Tibial nerve (tissue), 4 donors: ENCODE measurements at regions not wholly inside any gene's neighbourhood (a gene's known extent, or its start where the extent isn't known, plus 50 kb on each side); places are given as distances from the start of the nearest gene placed in this dataset.

ENCODE experiments used
- DNase-seq, 2 donors: peaks; one replicate each; pipeline ENCODE4 v3.0.0-alpha.2; 2019; ENCODE audit warnings: low spot score in 2 of 2
- H3K27ac ChIP-seq, 4 donors: fragments of 200-600 bp; sonication (generic) in 3 of 4; one replicate each; pipeline ENCODE4 v1.5.1; 2017 to 2019; ENCODE audit warnings: mild to moderate bottlenecking in 1 of 4
- H3K27me3 ChIP-seq, 2 donors: fragments of 200-600 bp; sonication (generic) in 1 of 2; one replicate each; pipeline versions ENCODE4 v1.5.1 to v1.6.0; 2017 to 2019
- H3K36me3 ChIP-seq, 3 donors: fragments of 200-600 bp; sonication (generic); one replicate each; pipeline ENCODE4 v1.5.1; 2018 to 2019
- H3K4me1 ChIP-seq, 4 donors: fragments of 200-600 bp; sonication (generic) in 3 of 4; one replicate each; pipeline ENCODE4 v1.5.1; 2017 to 2019
- H3K4me3 ChIP-seq, 4 donors: fragments of 200-600 bp; sonication (generic) in 3 of 4; one replicate each; pipeline ENCODE4 v1.5.1; 2017 to 2019; ENCODE audit warnings: mild to moderate bottlenecking in 1 of 4, moderate library complexity in 1 of 4
- H3K9me3 ChIP-seq, 4 donors: fragments of 200-600 bp; sonication (generic) in 3 of 4; one replicate each; pipeline ENCODE4 v1.5.1; 2017 to 2019
- EP300 ChIP-seq, 2 donors: sonication (generic); formaldehyde crosslinking; IDR thresholded peaks; one replicate each; pipeline ENCODE4 v1.6.1; 2017; ENCODE audit warnings: antibody characterized with exemption in 2 of 2, mild to moderate bottlenecking in 1 of 2
- POLR2A ChIP-seq, 2 donors: fragments of 450-650 bp; IDR thresholded peaks; one replicate each; pipeline ENCODE4 v1.6.1; 2017; ENCODE audit warnings: antibody characterized with exemption in 2 of 2, mild to moderate bottlenecking in 2 of 2, moderate library complexity in 2 of 2
- WGBS, 2 donors: methylation state at CpG; one replicate each; pipeline ENCODE4 v1.1.5; 2018; 5-methylcytosine and 5-hydroxymethylcytosine counted together
- TF ChIP-seq, protein P1 (sequence below), 5 experiments: fragments of 200-600 bp in 3 of 5; fragments of 450-650 bp in 2 of 5; sonication (generic) in 3 of 5; IDR thresholded peaks; one replicate each; pipeline ENCODE4 v1.5.1; 2016 to 2019; ENCODE audit warnings: antibody characterized with exemption in 5 of 5, mild to moderate bottlenecking in 3 of 5, moderate library complexity in 2 of 5

DNA sequence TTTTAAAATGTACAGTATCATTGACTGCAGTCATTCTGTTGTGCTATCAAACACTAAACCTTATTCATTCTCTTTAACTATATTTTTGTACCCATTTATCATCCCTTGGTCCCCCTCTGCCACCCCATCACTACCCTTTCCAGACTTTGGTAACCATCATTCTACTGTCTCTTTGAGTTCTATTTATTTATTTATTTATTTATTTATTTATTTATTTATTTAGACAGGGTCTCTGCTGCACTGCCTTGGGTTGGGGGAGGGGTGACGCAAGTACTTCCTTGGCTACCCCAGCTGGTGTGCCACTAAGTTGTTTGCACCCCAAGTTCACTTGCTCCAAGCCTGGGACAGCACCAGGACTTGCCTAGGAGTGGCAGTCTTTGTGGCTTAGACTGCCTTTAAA, 427.8 kb upstream of the NOVA1 start:
- Histone ChIP-seq H3K4me1 (no peaks in the 10 kb centered on the region), H3K27ac (no peak overlapping the region), H3K36me3 (no peaks in the 10 kb centered on the region), H3K27me3 (no peaks in the 10 kb centered on the region), H3K4me3 (no peak overlapping the region), H3K9me3 (no peaks in the 10 kb centered on the region)
- TF ChIP-seq, protein P1, sequence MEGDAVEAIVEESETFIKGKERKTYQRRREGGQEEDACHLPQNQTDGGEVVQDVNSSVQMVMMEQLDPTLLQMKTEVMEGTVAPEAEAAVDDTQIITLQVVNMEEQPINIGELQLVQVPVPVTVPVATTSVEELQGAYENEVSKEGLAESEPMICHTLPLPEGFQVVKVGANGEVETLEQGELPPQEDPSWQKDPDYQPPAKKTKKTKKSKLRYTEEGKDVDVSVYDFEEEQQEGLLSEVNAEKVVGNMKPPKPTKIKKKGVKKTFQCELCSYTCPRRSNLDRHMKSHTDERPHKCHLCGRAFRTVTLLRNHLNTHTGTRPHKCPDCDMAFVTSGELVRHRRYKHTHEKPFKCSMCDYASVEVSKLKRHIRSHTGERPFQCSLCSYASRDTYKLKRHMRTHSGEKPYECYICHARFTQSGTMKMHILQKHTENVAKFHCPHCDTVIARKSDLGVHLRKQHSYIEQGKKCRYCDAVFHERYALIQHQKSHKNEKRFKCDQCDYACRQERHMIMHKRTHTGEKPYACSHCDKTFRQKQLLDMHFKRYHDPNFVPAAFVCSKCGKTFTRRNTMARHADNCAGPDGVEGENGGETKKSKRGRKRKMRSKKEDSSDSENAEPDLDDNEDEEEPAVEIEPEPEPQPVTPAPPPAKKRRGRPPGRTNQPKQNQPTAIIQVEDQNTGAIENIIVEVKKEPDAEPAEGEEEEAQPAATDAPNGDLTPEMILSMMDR (IDR thresholded peaks at IDR 0.05) = no peak
- DNase-seq = no peak
- 100% methylated on average over 1 of the region's 1 CpG for WGBS, 2 donors

- Histone ChIP-seq H3K4me1 (no peaks in the 10 kb centered on the region), H3K4me3 (no peak overlapping the region), H3K9me3 (no peaks in the 10 kb centered on the region), H3K36me3 (no peaks in the 10 kb centered on the region), H3K27me3 (no peaks in the 10 kb centered on the region), H3K27ac (no peak overlapping the region)
- WGBS, 2 donors = 55 to 73% methylated on average over 3 of the region's 3 CpGs
- TF ChIP-seq POLR2A (IDR thresholded peaks at IDR 0.05) = no peak
- TF ChIP-seq, protein P1 (IDR thresholded peaks at IDR 0.05) = no peak
- TF ChIP-seq EP300 (IDR thresholded peaks at IDR 0.05) = no peak
- DNase-seq = no peak
Observed at GRCh38 chr14:27026097-27026496, 428.3 kb upstream of the NOVA1 start.

- H3K4me1 ChIP-seq = peaks cover 0 to 8% (median 0%) of the 10 kb centered on the region in 4 donors
- H3K4me3 ChIP-seq = no peak overlapping the region
- no peaks in the 10 kb centered on the region for H3K9me3 ChIP-seq
- H3K36me3 ChIP-seq = no peaks in the 10 kb centered on the region
- H3K27me3 ChIP-seq = no peaks in the 10 kb centered on the region
- no peak overlapping the region for H3K27ac ChIP-seq
- no peak for DNase-seq
- WGBS, 2 donors = 63 to 69% methylated on average over 2 of the region's 2 CpGs
- TF ChIP-seq EP300 (IDR thresholded peaks at IDR 0.05) = no peak
- no peak for TF ChIP-seq POLR2A (IDR thresholded peaks at IDR 0.05)
- TF ChIP-seq, protein P1 (IDR thresholded peaks at IDR 0.05) = no peak
Observed at GRCh38 chr14:27040552-27040951, 442.7 kb upstream of the NOVA1 start.

- Histone ChIP-seq H3K36me3 (no peaks in the 10 kb centered on the region), H3K4me1 (no peaks in the 10 kb centered on the region), H3K4me3 (no peak overlapping the region), H3K27ac (no peak overlapping the region), H3K9me3 (peaks cover 0 to 4% (median 0%) of the 10 kb centered on the region in 4 donors), H3K27me3 (no peaks in the 10 kb centered on the region)
- no peak for DNase-seq
- TF ChIP-seq EP300 (IDR thresholded peaks at IDR 0.05) = no peak
- TF ChIP-seq POLR2A (IDR thresholded peaks at IDR 0.05) = no peak
- TF ChIP-seq, protein P1 (IDR thresholded peaks at IDR 0.05) = no peak
- WGBS, 2 donors = 64 to 74% methylated on average over 3 of the region's 3 CpGs
Observed at GRCh38 chr14:27049701-27050100, 451.9 kb upstream of the NOVA1 start.

DNA sequence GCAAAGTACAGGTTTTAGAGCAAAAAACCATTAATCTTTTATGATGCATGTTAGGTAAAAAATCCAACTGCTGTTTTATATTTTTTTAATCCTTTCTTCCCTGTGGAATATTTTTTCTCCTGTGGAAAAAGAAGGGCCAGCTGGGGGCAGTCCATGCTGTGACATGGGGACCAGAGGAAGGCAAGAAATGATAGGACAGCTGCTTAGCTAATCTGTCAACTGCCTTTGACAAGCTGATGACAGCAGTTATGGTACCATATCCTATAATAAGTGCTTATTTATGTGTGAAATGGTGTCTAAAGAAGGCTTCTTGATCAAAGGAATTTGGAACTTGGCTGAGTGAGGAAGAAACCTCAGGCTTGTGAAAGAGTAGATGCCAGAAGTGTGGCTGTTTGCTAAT, 452.4 kb upstream of the NOVA1 start:
- no peak for DNase-seq
- TF ChIP-seq EP300 (IDR thresholded peaks at IDR 0.05) (no peak), POLR2A (IDR thresholded peaks at IDR 0.05) (no peak)
- TF ChIP-seq, protein P1 (IDR thresholded peaks at IDR 0.05) = no peak
- Histone ChIP-seq H3K4me1 (no peaks in the 10 kb centered on the region), H3K9me3 (peaks cover 0 to 4% (median 0%) of the 10 kb centered on the region in 4 donors), H3K4me3 (no peak overlapping the region), H3K36me3 (no peaks in the 10 kb centered on the region), H3K27me3 (no peaks in the 10 kb centered on the region), H3K27ac (no peak overlapping the region)
